Stomach (tissue), 4 donors: ENCODE measurements at regions not wholly inside any gene's neighbourhood (a gene's known extent, or its start where the extent isn't known, plus 50 kb on each side); places are given as distances from the start of the nearest gene placed in this dataset.

ENCODE experiments used
- EP300 ChIP-seq: sonication (generic); formaldehyde crosslinking; IDR thresholded peaks from one replicate; pipeline ENCODE4 v1.6.1; 2017; ENCODE audit warnings: antibody characterized with exemption
- POLR2A ChIP-seq, 4 donors: fragments of 450-650 bp; IDR thresholded peaks; one replicate each; pipeline ENCODE4 v1.6.1; 2016; ENCODE audit warnings: antibody characterized with exemption in 4 of 4, control low read depth in 2 of 4, mild to moderate bottlenecking in 1 of 4, moderate library complexity in 1 of 4
- POLR2AphosphoS5 ChIP-seq, 3 donors: sonication (generic); formaldehyde crosslinking; IDR thresholded peaks; one replicate each; pipeline ENCODE4 v1.6.1; 2016; ENCODE audit warnings: antibody characterized with exemption in 3 of 3
- TF ChIP-seq, protein P1 (sequence below), 7 experiments: fragments of 450-650 bp in 4 of 7; fragments of 200-600 bp in 3 of 7; sonication (generic) in 3 of 7; IDR thresholded peaks; one replicate each; pipeline ENCODE4 v1.5.1; 2016 to 2019; ENCODE audit warnings: antibody characterized with exemption in 7 of 7, control low read depth in 2 of 7, mild to moderate bottlenecking in 1 of 7

GRCh38 chr2:118312969-118313756 is 224.9 kb downstream of the INSIG2 start:
- TF ChIP-seq, protein P1, sequence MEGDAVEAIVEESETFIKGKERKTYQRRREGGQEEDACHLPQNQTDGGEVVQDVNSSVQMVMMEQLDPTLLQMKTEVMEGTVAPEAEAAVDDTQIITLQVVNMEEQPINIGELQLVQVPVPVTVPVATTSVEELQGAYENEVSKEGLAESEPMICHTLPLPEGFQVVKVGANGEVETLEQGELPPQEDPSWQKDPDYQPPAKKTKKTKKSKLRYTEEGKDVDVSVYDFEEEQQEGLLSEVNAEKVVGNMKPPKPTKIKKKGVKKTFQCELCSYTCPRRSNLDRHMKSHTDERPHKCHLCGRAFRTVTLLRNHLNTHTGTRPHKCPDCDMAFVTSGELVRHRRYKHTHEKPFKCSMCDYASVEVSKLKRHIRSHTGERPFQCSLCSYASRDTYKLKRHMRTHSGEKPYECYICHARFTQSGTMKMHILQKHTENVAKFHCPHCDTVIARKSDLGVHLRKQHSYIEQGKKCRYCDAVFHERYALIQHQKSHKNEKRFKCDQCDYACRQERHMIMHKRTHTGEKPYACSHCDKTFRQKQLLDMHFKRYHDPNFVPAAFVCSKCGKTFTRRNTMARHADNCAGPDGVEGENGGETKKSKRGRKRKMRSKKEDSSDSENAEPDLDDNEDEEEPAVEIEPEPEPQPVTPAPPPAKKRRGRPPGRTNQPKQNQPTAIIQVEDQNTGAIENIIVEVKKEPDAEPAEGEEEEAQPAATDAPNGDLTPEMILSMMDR (IDR thresholded peaks at IDR 0.05): no peak
- no peak for TF ChIP-seq POLR2A (IDR thresholded peaks at IDR 0.05)
- no peak for TF ChIP-seq EP300
- no peak for TF ChIP-seq POLR2AphosphoS5 (IDR thresholded peaks at IDR 0.05)
